PFSK-1 (cell line): ENCODE measurements at regions not wholly inside any gene's neighbourhood (a gene's known extent, or its start where the extent isn't known, plus 50 kb on each side); places are given as distances from the start of the nearest gene placed in this dataset.

Source experiments
- POLR2AphosphoS5 ChIP-seq: IDR thresholded peaks from 2 replicates; pipeline ENCODE4 v1.6.1; 2012; ENCODE audit warnings: low read depth, mild to moderate bottlenecking, control low read depth, low read length, moderate library complexity
- SIN3A ChIP-seq: IDR thresholded peaks from 2 replicates; pipeline ENCODE4 v1.6.1; 2012; ENCODE audit warnings: mild to moderate bottlenecking, low read length, moderate library complexity, borderline replicate concordance; ENCODE audit not compliant: insufficient read depth

GRCh38 chr7:25353196-25353595 lies 124.9 kb upstream of the NPVF start:
- TF ChIP-seq POLR2AphosphoS5 (no peak), SIN3A (no peak)
